ENCODE measurements at regions not wholly inside any gene's neighbourhood (a gene's known extent, or its start where the extent isn't known, plus 50 kb on each side); places are given as distances from the start of the nearest gene placed in this dataset.
"Not testable (repeated sequence)": the region's sequence is repeated elsewhere in the genome, so short reads cannot be mapped to it uniquely, and the experiment has no call there.

- DNase-seq (ENCODE audit: low read depth) = not testable (repeated sequence)
Measured at GRCh38 chr3:75840160-75840559, 54.8 kb upstream of the ZNF717 start.

GRCh38 chr3:75850301-75851008 is 65.1 kb upstream of the ZNF717 start:
- not testable (repeated sequence) for DNase-seq (ENCODE audit: low read depth)

- DNase-seq (ENCODE audit: low read depth) = no peak
Measured at GRCh38 chr3:75863130-75863529, 77.8 kb upstream of the ZNF717 start.

GRCh38 chr3:75863878-75864277 is 78.5 kb upstream of the ZNF717 start:
- DNase-seq (ENCODE audit: low read depth) = no peak

- not testable (repeated sequence) for DNase-seq (ENCODE audit: low read depth)
Measured at GRCh38 chr3:75883719-75884118, 98.4 kb upstream of the ZNF717 start.

- DNase-seq (ENCODE audit: low read depth) = no peak
Measured at GRCh38 chr3:75886971-75887526, 101.7 kb upstream of the ZNF717 start.

GRCh38 chr3:75894234-75894633 is 108.9 kb upstream of the ZNF717 start:
- no peak for DNase-seq (ENCODE audit: low read depth)

- DNase-seq (ENCODE audit: low read depth) = no peak
Measured at GRCh38 chr3:75896265-75896664, 110.9 kb upstream of the ZNF717 start.

GRCh38 chr3:75901446-75901845 is 116.1 kb upstream of the ZNF717 start:
- not testable (repeated sequence) for DNase-seq (ENCODE audit: low read depth)

- DNase-seq (ENCODE audit: low read depth) = peak; percentile 9
Measured at GRCh38 chr3:75906555-75907112, 121.3 kb upstream of the ZNF717 start.

- no peak for DNase-seq (ENCODE audit: low read depth)
Measured at GRCh38 chr3:75913800-75914350, 128.5 kb upstream of the ZNF717 start.

- not testable (repeated sequence) for DNase-seq (ENCODE audit: low read depth)
Measured at GRCh38 chr3:75914741-75915140, 129.4 kb upstream of the ZNF717 start.

GRCh38 chr3:75938921-75939320 is 153.6 kb upstream of the ZNF717 start:
- DNase-seq (ENCODE audit: low read depth) = no peak

GRCh38 chr3:75951941-75952340 is 166.6 kb upstream of the ZNF717 start:
- no peak for DNase-seq (ENCODE audit: low read depth)

- not testable (repeated sequence) for DNase-seq (ENCODE audit: low read depth)
Measured at GRCh38 chr3:75960031-75960430, 174.7 kb upstream of the ZNF717 start.

- DNase-seq (ENCODE audit: low read depth) = not testable (repeated sequence)
Measured at GRCh38 chr3:75962054-75962453, 176.7 kb upstream of the ZNF717 start.

- no peak for DNase-seq (ENCODE audit: low read depth)
Measured at GRCh38 chr3:75967071-75967470, 181.7 kb upstream of the ZNF717 start.

GRCh38 chr3:75978686-75979085 is 193.3 kb upstream of the ZNF717 start:
- DNase-seq (ENCODE audit: low read depth) = no peak

- DNase-seq (ENCODE audit: low read depth) = no peak
Measured at GRCh38 chr3:75981401-75981800, 196.1 kb upstream of the ZNF717 start.

- DNase-seq (ENCODE audit: low read depth) = no peak
Measured at GRCh38 chr3:75982151-75982550, 196.8 kb upstream of the ZNF717 start.

GRCh38 chr3:75983111-75983510 is 197.8 kb upstream of the ZNF717 start:
- no peak for DNase-seq (ENCODE audit: low read depth)

- no peak for DNase-seq (ENCODE audit: low read depth)
Measured at GRCh38 chr3:75983609-75984290, 198.4 kb upstream of the ZNF717 start.

GRCh38 chr3:75985432-75985831 is 200.1 kb upstream of the ZNF717 start:
- no peak for DNase-seq (ENCODE audit: low read depth)

Data from non-pigmented ciliary epithelial cell (primary cell).